Activated CD8-positive, alpha-beta memory T cell treated with anti-CD3 and anti-CD28 coated beads, Interleukin-2, amount 50 U/mL, for 48 hours (primary cell): ENCODE measurements at regions not wholly inside any gene's neighbourhood (a gene's known extent, or its start where the extent isn't known, plus 50 kb on each side); places are given as distances from the start of the nearest gene placed in this dataset.
"Not testable (repeated sequence)": the region's sequence is repeated elsewhere in the genome, so short reads cannot be mapped to it uniquely, and the experiment has no call there.

Source experiments
- DNase-seq: peaks from one replicate; pipeline ENCODE4 v3.0.0-alpha.2; 2020

GRCh38 chr10:8396675-8397074, 342.2 kb downstream of the GATA3 start:
- DNase-seq, result no peak

DNA sequence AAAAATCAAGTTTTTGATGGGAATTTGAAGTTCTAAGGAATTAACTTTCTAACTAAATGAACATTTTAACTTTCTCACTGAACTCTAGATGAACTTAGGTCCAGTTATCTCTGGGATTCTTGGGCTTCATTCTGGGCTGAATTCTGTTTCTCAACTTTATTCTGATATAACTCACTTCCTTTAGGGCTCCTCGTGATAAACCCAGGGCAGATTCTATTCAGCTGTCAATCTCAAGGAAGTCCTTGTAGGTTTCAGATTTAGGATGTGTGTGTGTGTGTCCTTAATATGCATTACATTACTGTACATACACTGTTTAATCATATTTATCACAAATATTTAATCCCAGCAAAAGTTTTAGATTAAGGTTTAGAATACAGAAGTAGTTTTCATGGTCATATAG, 344.3 kb downstream of the GATA3 start:
- no peak for DNase-seq

DNA sequence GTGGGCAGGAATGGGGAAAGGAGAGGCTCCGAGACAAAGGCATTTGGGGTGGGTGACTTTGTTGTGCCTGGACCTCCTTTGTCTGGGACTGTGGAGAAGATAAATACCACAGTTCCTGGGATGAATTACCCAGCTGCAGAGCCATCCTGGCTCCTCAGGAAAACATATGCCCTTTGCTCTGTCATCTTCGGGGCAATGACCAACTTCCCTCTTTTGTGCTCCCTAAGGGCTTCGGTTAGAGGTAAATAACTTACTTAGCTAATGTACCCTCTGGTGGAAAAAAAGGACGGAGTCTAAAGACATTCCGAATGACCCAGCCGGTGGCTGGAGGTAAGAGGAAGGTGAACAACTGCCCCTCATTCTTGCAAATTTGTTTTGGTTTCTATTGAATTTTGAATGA, 345.7 kb downstream of the GATA3 start:
- DNase-seq, result no peak

GRCh38 chr10:8400892-8401291, 346.4 kb downstream of the GATA3 start:
- DNase-seq, result no peak

DNA sequence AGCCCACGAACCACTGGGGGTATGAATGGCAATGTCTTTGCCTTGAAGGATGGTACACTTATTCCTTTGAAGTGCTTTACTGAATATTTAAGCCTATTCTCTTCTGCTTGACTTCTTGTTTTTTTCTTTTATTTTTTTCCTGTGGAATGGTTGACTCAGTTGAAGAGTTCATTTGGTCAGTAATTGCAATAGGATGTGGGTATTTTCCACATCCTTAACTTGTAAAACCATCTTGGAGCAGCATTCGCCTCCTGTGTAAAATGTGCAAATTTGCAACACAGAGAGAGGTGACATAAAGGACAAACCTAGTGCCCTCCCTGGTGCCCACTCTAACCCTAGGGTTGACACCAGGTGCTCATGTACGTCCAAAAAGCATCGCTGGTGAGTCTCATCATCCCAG, 347.0 kb downstream of the GATA3 start:
- DNase-seq, result no peak

DNA sequence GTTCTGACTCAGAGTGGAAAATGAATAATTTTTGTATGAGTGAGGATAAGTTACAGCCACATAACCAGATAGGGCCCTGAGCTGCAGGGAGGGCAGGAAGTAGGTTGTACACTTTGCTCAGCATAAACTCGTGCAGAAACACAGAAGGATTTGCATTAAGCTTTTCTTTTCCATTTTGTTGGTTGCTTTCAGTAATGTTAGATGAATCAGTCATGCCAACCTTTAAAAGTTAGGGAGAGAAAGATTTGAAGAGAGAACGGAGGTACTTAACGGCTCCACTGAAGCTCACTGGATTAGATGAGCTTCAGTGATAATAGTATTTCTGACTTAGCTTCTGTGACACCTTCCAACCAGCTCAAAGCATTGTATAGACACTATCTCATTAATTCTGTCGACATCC, 348.1 kb downstream of the GATA3 start:
- DNase-seq, result no peak

- no peak for DNase-seq
These were observed 349.4 kb downstream of the GATA3 start for GRCh38 chr10:8403711-8404371.

- DNase-seq, result no peak
These were observed 350.2 kb downstream of the GATA3 start for GRCh38 chr10:8404721-8405120.

- DNase-seq, result no peak
These were observed 351.1 kb downstream of the GATA3 start for GRCh38 chr10:8405596-8405995.

DNA sequence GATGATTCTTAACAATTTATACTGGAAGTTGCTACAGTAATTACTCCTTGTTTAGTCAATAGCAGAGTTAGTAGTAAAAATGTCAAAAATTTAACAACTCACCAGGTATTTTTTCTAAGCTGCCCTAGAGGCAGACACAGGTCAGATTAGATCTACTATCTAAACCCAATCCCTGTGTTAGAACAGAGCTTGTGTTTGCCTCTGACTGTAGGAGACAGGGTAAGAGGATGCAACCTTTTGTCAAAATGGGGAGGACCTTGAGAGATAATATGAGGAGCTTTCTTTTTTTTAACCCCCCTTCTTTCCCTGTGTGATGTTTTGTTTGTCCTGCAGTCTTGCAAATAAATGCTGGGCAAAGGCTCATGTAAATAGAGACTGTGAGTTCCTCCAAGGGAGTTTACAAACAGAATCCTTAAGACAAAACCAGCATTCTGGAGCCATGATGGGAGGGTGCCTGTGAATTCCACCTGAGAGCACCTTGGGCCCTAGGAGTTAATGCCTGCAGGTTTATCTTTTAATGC, 353.1 kb downstream of the GATA3 start:
- no peak for DNase-seq

DNA sequence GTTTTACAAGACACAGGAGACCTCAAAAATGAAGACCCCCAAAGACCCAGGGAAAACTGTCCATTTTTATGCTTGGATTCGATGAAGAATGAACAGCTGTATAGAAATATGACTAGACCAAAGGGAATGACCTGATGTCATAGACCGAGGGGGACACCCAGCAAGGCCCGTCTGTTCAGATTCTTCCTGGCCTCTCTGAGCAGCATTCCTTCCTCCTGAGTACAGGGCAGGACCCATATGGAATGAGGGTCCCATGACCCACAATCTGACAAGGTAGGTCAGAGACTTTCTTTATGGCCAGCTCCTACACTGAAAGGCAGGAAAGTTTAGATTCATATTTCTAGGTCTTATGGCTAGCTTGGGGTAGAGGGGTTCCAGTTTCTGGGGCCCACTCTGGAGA, 356.0 kb downstream of the GATA3 start:
- no peak for DNase-seq

- DNase-seq, result no peak
These were observed 358.1 kb downstream of the GATA3 start for GRCh38 chr10:8412541-8412940.

GRCh38 chr10:8415029-8415428, 360.5 kb downstream of the GATA3 start:
- DNase-seq, result not testable (repeated sequence)

DNA sequence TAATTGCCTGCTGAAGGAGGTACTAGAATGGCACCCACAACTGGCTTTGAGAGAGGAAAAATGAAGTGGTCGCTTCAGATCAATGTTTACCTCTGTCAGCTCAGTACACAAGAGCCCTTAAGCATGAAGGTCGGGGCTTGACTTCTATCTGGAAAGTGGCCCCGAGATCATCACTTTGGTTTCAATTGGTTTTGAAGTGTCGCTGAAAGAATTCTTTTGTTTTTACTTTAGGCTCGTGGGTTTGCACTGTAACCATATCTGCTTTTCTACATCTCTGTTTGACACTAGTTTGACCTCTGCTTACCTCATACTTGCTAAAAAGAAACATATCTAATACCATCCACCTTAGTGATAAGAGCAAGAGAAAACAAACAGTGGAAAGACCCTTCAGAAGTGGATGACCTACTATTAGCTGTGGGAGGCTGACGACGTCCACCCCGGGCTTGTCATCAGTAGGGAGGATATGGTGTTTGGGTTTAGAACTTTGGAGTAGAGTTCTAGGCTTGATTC, 361.8 kb downstream of the GATA3 start:
- no peak for DNase-seq

DNA sequence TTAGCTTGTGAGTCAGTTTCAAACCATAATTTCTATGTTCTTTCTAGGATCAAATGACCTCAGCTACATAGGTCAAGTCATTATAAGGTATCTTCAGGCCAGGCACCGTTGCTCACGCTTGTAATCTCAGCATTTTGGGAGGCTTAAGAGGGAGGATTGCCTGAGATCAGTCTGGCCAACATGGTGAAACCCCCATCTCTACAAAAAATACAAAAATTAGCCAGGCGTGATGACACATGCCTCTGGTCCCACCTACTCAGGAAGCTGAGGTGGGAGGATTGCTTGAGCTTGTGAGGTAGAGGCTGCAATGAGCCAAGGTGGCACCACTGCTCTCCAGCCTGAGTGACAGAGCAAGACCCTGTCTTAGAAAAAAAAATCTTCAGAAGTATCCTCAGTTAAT, 362.3 kb downstream of the GATA3 start:
- no peak for DNase-seq

DNA sequence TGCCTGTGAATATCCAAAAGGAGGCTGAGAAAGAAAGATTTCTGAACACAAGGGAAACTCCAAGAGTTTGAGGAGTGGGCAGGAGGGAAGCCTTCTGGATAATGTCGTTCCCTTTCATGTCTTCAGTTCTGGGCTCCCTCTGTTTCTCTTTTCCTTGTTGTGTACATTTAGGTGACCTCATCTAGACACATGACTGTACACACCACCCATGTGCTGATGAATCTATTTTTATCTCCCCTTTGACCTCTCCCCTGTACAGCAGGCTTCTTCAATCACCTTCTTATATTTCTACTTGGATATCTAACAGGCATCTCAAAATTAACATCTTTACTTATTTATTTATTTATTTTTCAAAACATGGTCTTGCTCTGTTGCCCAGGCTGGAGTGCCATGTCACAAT, 363.1 kb downstream of the GATA3 start:
- no peak for DNase-seq

GRCh38 chr10:8418631-8419030, 364.1 kb downstream of the GATA3 start:
- no peak for DNase-seq

DNA sequence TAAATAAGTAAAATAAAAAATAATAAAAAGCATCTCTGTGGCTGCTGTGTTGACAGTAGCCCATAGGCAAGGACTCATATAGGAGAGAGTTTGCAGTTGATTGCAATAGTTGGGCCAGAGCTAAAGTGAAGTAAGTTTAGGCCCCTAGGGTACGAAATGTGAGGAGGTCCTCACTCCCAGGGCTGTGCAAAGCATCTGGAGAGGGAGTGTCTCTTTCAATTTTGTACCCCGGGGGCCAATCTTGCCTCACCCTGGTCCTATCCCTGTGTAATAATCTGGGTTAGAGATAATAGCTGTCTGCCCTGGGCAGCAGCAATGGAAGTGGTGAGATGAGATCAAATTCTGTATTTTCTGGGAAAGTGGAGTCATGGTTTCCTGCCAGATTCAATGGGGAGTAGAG, 365.7 kb downstream of the GATA3 start:
- no peak for DNase-seq

DNA sequence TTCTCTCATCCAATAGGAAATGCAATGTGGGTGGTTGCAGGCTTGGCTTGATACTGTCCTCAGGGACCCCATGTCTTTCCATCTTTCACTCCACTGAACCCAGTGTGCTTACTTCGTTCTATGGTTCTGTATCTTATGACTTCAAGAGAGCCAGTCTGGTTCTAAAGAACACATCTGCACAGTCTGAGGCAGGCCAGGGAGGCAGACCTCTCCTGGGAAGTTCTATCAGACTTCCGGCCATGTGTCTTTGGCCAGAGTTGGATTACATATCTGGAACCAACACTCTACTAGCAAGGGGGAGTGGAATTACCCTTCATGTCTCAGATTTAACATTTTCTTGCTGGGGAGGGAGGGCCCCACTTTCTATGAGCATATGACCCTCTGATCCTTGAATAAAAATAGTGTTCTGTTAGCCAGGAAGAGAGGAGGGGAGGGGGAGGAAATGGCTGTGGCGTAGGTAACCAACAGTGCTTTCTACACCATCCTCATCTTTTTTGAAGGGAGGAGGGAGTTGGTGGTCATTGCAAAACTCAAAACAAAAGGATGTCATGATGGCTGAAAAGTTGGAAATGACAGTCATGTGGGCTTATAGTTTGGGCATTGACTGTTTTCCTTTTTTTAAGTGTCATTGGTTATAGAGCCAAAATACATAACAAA, 370.2 kb downstream of the GATA3 start:
- DNase-seq, result no peak

DNA sequence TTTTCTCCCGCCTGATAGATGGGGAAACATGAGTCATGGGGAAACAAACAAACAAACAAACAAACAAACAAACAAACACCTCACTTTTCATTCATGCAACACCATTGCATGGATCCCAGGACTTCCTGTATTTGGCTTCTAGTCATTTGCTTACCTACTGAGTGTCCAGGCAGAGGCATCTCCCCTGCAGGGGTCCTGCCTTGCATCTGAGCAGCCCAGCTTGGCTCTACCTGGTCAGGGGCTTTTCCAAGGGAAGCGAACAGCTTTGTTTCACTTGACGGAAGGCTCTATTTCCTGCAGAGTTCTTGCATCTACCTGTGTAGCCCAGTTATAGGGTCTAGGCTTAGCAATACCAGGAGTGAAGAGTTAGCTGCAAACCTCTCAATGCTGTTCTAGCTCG, 374.2 kb downstream of the GATA3 start:
- no peak for DNase-seq

DNA sequence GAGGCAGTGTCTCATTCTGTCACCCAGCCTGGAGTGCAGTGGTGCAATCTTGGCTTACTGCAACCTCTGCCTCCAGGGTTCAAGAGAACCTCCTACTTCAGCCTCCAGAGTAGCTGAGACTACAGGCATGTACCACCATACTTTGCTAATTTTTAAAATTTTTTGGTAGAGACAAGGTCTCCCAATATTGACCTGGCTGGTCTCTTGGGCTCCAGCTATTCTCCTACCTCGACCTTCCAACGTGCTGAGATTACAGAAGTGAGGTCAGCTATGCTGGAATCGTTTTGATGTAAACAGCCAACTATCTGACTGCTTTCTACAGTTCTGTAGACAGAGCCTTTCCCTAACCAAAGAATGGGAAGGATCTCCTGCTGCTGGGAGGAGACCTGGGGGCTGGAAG, 375.8 kb downstream of the GATA3 start:
- DNase-seq, result no peak

DNA sequence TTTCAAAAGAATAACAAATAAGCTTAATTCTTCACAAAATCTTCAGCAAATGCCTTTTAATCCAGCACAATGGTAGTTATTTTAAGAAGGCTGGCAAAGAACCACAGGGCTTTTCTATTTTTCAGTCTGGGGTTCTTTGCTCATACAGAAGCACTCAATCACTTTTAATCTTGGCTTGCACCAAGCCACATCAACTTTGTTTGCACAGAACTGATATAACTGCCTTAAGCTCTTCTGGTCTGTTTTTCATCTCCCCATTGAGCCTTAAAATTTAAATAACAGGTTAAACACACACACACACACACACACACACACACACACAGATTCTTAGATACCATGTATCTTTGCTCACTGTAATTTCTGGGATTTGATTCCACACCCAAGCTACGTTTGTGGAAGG, 377.0 kb downstream of the GATA3 start:
- no peak for DNase-seq

GRCh38 chr10:8435186-8436055, 380.9 kb downstream of the GATA3 start:
- DNase-seq, result no peak

DNA sequence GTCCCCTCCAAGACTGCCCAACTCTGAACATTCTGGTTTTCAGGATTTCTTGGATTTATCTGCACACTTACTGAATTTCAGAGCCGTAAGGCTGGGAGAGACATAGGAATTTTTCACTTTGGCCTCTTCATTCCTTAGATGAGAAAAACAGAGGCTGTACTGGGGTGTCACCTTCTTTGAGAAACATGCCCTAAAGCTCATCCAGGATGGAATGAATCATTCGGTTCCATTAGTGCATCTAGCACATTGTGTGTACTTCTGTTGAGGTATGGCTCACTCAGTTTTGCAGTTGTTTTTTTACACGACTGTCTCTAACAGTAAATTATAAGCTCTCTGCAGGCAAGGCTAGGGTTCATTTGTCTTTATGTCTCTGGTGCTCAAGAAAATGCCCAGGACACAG, 383.4 kb downstream of the GATA3 start:
- no peak for DNase-seq
